Fibroblast of peridontal ligament (primary cell): ENCODE measurements at regions not wholly inside any gene's neighbourhood (a gene's known extent, or its start where the extent isn't known, plus 50 kb on each side); places are given as distances from the start of the nearest gene placed in this dataset.

Experiments
- DNase-seq: peaks from one replicate; pipeline ENCODE4 v3.0.0-alpha.2; 2010; ENCODE audit errors: extremely low read depth

- DNase-seq, result no peak
Observed at GRCh38 chr7:1359681-1360485, 99.4 kb downstream of the MICALL2 start.

- no peak for DNase-seq
Observed at GRCh38 chr7:1360521-1360971, 98.7 kb downstream of the MICALL2 start.

GRCh38 chr7:1361016-1361755 lies 98.1 kb downstream of the MICALL2 start:
- DNase-seq, result no peak

DNA sequence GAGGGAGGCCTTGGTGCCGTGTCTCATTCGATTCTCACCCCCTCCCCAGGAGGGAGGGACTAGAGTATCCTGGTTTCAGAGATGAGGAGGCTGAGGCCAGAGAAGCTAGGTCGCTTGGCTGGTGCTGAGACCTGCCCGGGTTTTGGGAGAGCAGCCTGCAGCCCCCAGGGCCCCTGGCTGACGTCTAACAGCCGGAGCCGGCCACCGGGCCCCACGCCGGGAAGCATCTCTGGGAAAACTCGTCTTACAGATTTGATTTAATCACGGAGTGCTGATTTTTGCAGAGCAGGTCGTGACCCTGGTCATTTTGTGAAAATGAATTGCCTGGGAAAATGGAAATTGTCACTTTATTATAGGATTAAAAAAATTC lies 97.5 kb downstream of the MICALL2 start:
- DNase-seq, result no peak

GRCh38 chr7:1362301-1362700 lies 97.0 kb downstream of the MICALL2 start:
- DNase-seq, result no peak

- DNase-seq, result no peak
Observed at GRCh38 chr7:1364068-1364905, 95.0 kb downstream of the MICALL2 start.

- DNase-seq, result no peak
Observed at GRCh38 chr7:1364906-1365570, 94.2 kb downstream of the MICALL2 start.

DNA sequence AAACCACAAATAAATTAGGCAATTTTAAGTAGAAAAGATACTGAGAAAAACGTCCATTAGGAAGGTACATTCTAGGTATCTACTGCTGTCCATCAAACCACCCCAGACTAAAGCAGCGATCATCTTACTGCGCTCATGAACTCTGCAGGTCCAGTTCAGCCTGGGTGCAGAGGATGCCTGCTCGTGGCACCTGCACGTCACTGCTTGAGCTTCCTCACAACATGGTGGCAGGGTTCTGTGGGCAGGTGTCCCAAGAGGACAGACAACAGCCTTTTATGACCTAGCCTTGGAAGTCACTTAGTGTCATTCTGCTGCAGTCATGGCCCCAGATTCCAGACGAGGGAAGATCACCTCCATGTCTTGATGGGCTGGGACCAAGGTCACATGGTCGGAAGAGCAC lies 93.4 kb downstream of the MICALL2 start:
- DNase-seq, result no peak

DNA sequence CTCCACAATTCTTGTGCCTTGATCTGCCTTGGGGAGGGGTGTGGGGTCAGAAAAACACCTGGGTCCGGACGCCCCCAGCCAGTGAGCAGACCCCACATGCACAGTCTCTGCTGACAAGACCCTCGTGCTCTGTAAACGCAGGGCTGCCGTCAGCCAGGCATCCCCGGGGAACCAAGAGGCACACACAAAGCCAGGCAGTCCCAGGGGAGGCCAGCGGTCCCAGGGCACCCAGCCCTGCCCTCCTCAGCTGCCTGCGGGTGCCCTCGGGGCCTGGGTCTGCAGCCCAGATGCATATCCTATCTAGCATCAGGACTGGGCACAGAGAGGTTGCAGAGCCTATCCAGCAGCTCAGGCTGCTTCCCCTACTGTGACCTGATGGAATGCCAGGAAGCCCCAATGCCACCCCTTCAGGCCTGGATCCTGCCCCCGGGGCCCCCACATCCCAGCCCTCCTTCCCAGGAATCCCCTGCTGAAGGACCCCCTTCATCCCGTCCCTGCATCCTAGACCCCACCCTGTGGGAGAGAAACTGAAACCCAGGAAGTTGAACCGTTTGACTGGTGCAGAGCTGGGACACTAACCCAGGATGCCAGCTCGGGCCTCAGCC lies 92.4 kb downstream of the MICALL2 start:
- DNase-seq, result no peak

DNA sequence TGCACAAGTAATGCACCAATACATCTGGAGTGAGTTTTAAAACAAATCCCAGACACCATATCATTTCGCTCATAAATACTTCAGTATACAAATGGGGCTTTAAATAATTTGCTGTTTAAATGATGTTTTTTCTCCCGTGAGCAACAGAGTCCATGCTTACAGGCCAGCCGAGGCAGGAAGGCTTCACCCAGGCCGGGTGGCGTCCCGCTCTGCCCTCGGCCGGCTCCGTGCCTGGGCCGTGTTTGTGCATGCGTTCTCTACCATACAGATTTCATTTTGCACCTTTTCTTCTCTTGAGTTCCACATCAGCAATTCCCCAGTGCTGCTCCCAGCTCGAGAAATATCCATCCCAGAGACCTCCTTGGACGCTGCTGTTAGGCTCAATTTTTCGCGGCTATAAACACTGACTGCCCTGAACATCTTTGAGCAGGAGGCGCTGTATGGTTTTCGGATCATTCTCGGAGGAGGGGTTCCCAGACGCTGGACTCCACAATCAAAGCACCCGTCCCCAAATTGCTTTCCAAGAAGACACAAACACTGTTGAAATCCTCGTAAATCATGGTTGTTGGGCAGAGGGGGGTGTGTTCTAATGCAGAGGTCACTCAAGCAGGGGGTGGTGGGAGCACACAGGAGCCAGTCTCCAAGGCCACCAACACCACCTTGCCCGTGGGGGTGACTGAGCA lies 91.6 kb downstream of the MICALL2 start:
- DNase-seq, result no peak

GRCh38 chr7:1368184-1368681 lies 91.0 kb downstream of the MICALL2 start:
- no peak for DNase-seq

GRCh38 chr7:1368682-1369571 lies 90.3 kb downstream of the MICALL2 start:
- no peak for DNase-seq

DNA sequence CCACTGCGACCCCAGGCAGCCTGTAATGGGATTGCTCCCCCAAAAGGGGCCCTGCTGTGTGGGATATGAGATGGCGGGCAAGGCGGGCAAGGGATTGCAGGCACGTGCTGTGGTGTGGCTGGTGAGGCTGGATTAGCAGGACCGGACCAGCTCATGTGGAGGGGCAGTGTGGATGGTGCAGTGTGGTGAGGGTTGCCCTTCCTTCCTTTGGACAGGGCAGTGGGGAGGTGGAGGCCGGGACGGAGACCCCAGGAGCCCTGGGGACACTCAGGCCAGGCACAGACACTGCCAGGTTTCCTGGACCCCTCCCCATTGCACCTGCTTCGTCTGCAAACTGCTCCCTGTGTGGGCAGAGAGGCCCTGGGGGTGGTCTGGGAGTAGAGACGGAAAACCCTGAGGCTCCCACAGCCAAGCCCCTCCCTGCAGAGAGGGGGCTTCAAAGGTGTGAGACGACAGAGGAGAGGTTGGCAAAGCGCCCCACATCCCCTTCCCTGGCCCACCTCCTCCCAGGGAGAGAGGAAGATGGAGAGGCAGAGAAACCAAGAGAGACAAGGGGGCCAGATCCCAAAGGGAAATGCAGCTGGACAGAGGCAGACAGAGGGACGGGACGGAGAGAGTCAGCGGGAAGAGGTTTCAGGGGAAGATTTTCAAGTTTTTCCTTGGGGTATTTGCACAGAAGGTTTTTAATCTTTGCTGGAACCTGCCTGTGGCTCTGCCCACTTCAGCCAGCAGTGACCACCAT lies 89.2 kb downstream of the MICALL2 start:
- DNase-seq, result no peak

GRCh38 chr7:1370738-1371137 lies 88.5 kb downstream of the MICALL2 start:
- DNase-seq, result no peak

DNA sequence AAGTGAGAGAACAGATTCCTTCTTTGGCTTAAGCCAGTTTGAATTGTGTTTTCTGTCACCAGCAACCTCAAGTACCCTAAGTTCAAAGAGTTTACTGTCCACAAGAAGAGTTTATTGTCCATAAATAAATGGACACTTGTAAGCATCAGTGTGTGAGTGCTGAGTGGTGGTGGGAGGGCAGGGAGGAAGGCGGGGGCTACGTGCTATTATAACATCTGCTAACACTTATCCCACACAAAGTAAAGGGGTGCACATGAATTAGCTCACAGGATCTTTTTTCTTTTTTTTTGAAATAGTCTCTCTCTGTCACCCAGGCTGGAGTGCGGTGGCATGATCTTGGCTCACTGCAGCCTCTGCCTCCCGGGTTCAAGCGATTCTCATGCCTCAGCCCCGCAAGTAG lies 87.2 kb downstream of the MICALL2 start:
- no peak for DNase-seq

DNA sequence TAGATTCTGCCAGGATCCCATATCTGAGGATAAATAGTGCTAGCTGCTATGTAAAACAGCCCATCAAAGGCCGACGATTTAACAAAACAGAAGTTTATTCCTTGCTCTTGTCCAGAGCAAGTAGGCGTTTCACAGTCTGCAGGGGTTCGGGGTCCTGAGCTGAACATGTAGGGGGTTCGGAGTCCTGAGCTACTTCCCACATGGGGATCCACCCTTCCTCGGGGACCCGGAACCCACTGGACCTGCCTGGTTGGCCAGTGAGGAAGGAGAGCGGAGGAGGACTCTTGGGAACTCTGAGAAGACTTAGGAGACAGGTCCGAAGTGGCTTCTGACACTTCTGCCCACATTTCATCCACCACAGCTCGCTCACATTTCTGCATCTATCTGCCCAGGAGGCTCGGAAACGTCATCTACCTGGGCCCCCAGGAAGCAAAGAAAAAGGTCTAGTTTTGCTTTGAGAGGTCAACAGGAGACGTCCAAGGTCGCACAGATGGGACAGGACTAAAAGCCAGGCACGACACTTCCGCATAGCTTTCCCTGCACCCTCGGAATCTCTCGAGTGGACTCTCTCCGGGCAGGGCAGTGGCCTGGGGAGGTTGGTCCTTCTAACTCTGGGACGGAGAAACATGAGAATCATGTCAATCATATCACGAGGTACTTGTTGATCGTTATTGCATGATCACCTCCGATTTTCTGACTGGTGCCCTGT lies 86.4 kb downstream of the MICALL2 start:
- no peak for DNase-seq

DNA sequence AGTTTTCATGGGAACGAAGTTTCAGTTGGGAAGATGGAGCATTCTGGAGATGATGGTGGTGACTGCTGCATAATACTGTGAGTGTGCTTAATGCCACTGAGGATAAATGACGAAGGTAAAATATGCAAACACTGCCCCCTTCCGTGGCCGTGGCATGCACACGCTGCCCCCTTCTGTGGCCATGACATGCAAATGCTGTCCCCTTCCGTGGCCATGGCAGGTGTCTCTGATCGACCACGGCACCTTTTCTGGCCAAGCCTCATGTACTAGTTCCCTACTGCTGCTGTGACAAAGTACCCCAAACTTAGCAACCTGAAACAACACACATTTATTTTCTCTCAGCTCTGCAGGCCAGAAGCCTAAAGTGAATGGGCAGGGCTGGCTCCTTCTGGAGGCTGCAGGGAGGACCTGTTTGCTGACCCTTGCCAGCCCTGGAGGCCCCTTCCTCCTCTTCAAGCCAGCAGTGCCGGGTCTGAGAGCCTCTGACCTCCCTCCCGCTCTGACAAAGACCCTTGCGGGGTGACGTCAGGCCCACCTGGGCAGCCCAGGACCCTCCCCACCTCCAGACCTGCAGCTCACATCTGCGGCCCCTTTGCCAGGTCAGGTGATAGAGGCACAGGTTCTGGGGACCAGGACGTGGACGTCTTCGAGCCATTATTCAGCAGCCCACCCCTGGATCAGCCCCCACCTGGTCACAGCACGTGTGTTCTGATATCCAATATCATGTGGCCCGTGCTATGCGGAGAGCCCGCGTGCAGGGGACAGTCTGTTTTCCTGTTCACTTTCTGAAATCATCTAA lies 82.0 kb downstream of the MICALL2 start:
- no peak for DNase-seq
